ENCODE measurements at regions not wholly inside any gene's neighbourhood (a gene's known extent, or its start where the extent isn't known, plus 50 kb on each side); places are given as distances from the start of the nearest gene placed in this dataset.

GRCh38 chr7:33667196-33667595, 238.1 kb upstream of the BMPER start:
- TF ChIP-seq CBX3 (IDR thresholded peaks at IDR 0.05; ENCODE audit: low read depth): no peak
- TF ChIP-seq, protein P1, sequence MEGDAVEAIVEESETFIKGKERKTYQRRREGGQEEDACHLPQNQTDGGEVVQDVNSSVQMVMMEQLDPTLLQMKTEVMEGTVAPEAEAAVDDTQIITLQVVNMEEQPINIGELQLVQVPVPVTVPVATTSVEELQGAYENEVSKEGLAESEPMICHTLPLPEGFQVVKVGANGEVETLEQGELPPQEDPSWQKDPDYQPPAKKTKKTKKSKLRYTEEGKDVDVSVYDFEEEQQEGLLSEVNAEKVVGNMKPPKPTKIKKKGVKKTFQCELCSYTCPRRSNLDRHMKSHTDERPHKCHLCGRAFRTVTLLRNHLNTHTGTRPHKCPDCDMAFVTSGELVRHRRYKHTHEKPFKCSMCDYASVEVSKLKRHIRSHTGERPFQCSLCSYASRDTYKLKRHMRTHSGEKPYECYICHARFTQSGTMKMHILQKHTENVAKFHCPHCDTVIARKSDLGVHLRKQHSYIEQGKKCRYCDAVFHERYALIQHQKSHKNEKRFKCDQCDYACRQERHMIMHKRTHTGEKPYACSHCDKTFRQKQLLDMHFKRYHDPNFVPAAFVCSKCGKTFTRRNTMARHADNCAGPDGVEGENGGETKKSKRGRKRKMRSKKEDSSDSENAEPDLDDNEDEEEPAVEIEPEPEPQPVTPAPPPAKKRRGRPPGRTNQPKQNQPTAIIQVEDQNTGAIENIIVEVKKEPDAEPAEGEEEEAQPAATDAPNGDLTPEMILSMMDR (IDR thresholded peaks at IDR 0.05 in 2 of 3, conservative IDR thresholded peaks at IDR 0.05 in 1 of 3; ENCODE audit: borderline replicate concordance in 1 of 3, insufficient read depth in 1 of 3, low read depth in 2 of 3, low read length in 2 of 3): no peak
- no peak for TF ChIP-seq POLR2A (IDR thresholded peaks at IDR 0.05; ENCODE audit: borderline replicate concordance, extremely low read depth, insufficient read depth, insufficient read length)
- TF ChIP-seq, protein P2, sequence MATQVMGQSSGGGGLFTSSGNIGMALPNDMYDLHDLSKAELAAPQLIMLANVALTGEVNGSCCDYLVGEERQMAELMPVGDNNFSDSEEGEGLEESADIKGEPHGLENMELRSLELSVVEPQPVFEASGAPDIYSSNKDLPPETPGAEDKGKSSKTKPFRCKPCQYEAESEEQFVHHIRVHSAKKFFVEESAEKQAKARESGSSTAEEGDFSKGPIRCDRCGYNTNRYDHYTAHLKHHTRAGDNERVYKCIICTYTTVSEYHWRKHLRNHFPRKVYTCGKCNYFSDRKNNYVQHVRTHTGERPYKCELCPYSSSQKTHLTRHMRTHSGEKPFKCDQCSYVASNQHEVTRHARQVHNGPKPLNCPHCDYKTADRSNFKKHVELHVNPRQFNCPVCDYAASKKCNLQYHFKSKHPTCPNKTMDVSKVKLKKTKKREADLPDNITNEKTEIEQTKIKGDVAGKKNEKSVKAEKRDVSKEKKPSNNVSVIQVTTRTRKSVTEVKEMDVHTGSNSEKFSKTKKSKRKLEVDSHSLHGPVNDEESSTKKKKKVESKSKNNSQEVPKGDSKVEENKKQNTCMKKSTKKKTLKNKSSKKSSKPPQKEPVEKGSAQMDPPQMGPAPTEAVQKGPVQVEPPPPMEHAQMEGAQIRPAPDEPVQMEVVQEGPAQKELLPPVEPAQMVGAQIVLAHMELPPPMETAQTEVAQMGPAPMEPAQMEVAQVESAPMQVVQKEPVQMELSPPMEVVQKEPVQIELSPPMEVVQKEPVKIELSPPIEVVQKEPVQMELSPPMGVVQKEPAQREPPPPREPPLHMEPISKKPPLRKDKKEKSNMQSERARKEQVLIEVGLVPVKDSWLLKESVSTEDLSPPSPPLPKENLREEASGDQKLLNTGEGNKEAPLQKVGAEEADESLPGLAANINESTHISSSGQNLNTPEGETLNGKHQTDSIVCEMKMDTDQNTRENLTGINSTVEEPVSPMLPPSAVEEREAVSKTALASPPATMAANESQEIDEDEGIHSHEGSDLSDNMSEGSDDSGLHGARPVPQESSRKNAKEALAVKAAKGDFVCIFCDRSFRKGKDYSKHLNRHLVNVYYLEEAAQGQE (IDR thresholded peaks at IDR 0.05; ENCODE audit: low read depth): no peak
- TF ChIP-seq POLR2AphosphoS5 (IDR thresholded peaks at IDR 0.05; ENCODE audit: low read depth, low read length): no peak
- TF ChIP-seq, protein P3, sequence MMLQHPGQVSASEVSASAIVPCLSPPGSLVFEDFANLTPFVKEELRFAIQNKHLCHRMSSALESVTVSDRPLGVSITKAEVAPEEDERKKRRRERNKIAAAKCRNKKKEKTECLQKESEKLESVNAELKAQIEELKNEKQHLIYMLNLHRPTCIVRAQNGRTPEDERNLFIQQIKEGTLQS (IDR thresholded peaks at IDR 0.05): no peak
- no peak for TF ChIP-seq MAX (IDR thresholded peaks at IDR 0.05)
- TF ChIP-seq EZH2 (IDR thresholded peaks at IDR 0.05): no peak
- TF ChIP-seq EZH2phosphoT487 (IDR thresholded peaks at IDR 0.05; ENCODE audit: borderline replicate concordance): no peak
- no peak for TF ChIP-seq YY1 (IDR thresholded peaks at IDR 0.05; ENCODE audit: extremely low read depth, insufficient replicate concordance, low read depth, low read length)

All from HCT116 (cell line).